K562 (cell line): ENCODE measurements at regions not wholly inside any gene's neighbourhood (a gene's known extent, or its start where the extent isn't known, plus 50 kb on each side); places are given as distances from the start of the nearest gene placed in this dataset.

ENCODE experiments used
- ATAC-seq: fragments of 200-7000 bp; cut with Tn5 transposase; 3 replicates; pipeline ENCODE4 v1.9.1; 2020; ENCODE audit warnings: moderate library complexity
- BruUV-seq: library from RNA; stranded (reverse); fragments of 400-500 nt; replicated peaks from 2 replicates; lab custom pipeline; 2021; lab: Mats Ljungman, UMichigan
- CTCF ChIA-PET: fragments of 300-600 bp; formaldehyde crosslinking; extraction: SDS; loops from one replicate; lab custom pipeline; 2021; ENCODE audit warnings: low intra/inter-chr PET ratio; lab: Yijun Ruan, JAX
- POLR2A ChIA-PET: fragments of 300-600, 350-650 bp; sonication (Branson Sonifier 250); formaldehyde crosslinking; extraction: SDS; loops from one replicate; lab custom pipeline; 2021; ENCODE audit warnings: antibody characterized with exemption, inconsistent platforms; lab: Yijun Ruan, JAX
- DNase-seq, 4 experiments: peaks; one replicate each; pipeline versions ENCODE4 v3.0.0 to v3.0.0-alpha.2; 2011 to 2018; ENCODE audit warnings: low spot score in 3 of 4, mixed read lengths in 3 of 4; ENCODE audit errors: extremely low read depth in 1 of 4
- FAIRE-seq: peaks from 2 replicates; lab custom pipeline; 2011; peaks lifted over from hg19 to GRCh38; lab: Jason Lieb, UNC
- H2AFZ ChIP-seq: 2 replicates; pipeline ENCODE4 v1.6.0; 2011; ENCODE audit warnings: low read depth, low read length, control low read depth, inconsistent platforms
- H3K27ac ChIP-seq: fragments of 200-600 bp; 3 replicates; pipeline ENCODE4 v1.8.0; 2011; ENCODE audit warnings: low read depth, mild to moderate bottlenecking, control low read depth, inconsistent platforms, low read length, moderate library complexity, mixed read lengths; ENCODE audit errors: extremely low read depth
- H3K27me3 ChIP-seq, 2 experiments: fragments of 300-600 bp in 1 of 2; 2 replicates in 1 of 2; 3 replicates in 1 of 2; pipeline versions ENCODE4 v1.6.0 to v1.8.0; 2011; ENCODE audit warnings: inconsistent platforms in 2 of 2, low read length in 2 of 2, mild to moderate bottlenecking in 1 of 2, mixed read lengths in 1 of 2, moderate library complexity in 1 of 2; ENCODE audit not compliant: control insufficient read depth in 2 of 2, insufficient read depth in 2 of 2
- H3K36me3 ChIP-seq: fragments of 300-600 bp; 3 replicates; pipeline ENCODE4 v1.8.0; 2011; ENCODE audit warnings: mild to moderate bottlenecking, low read length, inconsistent platforms; ENCODE audit not compliant: control insufficient read depth, insufficient read depth
- H3K4me1 ChIP-seq, 2 experiments: fragments of 200-600 bp in 1 of 2; replicated peaks in 1 of 2; 2 replicates in 1 of 2; 3 replicates in 1 of 2; pipeline versions ENCODE4 v1.5.1 to v1.8.0; 2011; ENCODE audit warnings: inconsistent platforms in 2 of 2, low read length in 2 of 2, mild to moderate bottlenecking in 1 of 2, mixed read lengths in 1 of 2, moderate library complexity in 1 of 2; ENCODE audit not compliant: control insufficient read depth in 2 of 2, insufficient read depth in 2 of 2
- H3K4me2 ChIP-seq: 2 replicates; pipeline ENCODE4 v1.6.1; 2011; ENCODE audit warnings: low read length, control low read depth, inconsistent platforms, mixed read lengths; ENCODE audit not compliant: insufficient read depth
- H3K4me3 ChIP-seq: fragments of 200-600 bp; sonication (generic), shearing (Covaris generic); 2 replicates; pipeline ENCODE4 v1.5.1; 2016; ENCODE audit warnings: control low read depth, inconsistent platforms
- H3K79me2 ChIP-seq: fragments of 200-600 bp; 3 replicates; pipeline ENCODE4 v1.8.0; 2011; ENCODE audit warnings: low read length, inconsistent platforms; ENCODE audit not compliant: control insufficient read depth, insufficient read depth
- H3K9ac ChIP-seq, 2 experiments: 2 replicates each; pipeline versions ENCODE4 v1.6.0 to v1.6.1; 2011; ENCODE audit warnings: low read depth in 2 of 2, low read length in 2 of 2, control low read depth in 1 of 2, inconsistent platforms in 1 of 2, mild to moderate bottlenecking in 1 of 2, mixed read lengths in 1 of 2; ENCODE audit not compliant: insufficient read depth in 1 of 2
- H3K9me1 ChIP-seq: one replicate; pipeline ENCODE4 v1.6.0; 2011; ENCODE audit warnings: inconsistent platforms, mild to moderate bottlenecking, low read length, moderate library complexity; ENCODE audit not compliant: control insufficient read depth, insufficient read depth
- H3K9me3 ChIP-seq: replicated peaks from 2 replicates; pipeline ENCODE4 v1.5.1; 2011; ENCODE audit warnings: low read depth, low read length, inconsistent platforms; ENCODE audit not compliant: control insufficient read depth, insufficient read depth
- H4K20me1 ChIP-seq: replicated peaks from 2 replicates; pipeline ENCODE4 v1.6.1; 2011; ENCODE audit warnings: low read length, inconsistent platforms, mixed read lengths; ENCODE audit not compliant: control insufficient read depth, insufficient read depth
- CBX8 ChIP-seq: fragments of 200-600 bp; sonication (generic); IDR thresholded peaks from 2 replicates; pipeline ENCODE4 v1.6.1; 2012; ENCODE audit warnings: borderline replicate concordance, mixed run types, low read depth, mild to moderate bottlenecking, moderate library complexity, mixed read lengths, low read length, control low read depth, inconsistent platforms; ENCODE audit not compliant: poor library complexity, severe bottlenecking; ENCODE audit errors: extremely low read depth
- CTCF ChIP-seq, 3 experiments: IDR thresholded peaks in 2 of 3; conservative IDR thresholded peaks in 1 of 3; 2 replicates each; pipeline ENCODE4 v1.5.1; 2011 to 2012; ENCODE audit warnings: low read length in 3 of 3, mild to moderate bottlenecking in 3 of 3, control low read depth in 2 of 3, improper control_type of control experiment in 1 of 3, inconsistent platforms in 1 of 3, low read depth in 1 of 3, mixed read lengths in 1 of 3, moderate library complexity in 1 of 3; ENCODE audit not compliant: insufficient read depth in 2 of 3
- RAD21 ChIP-seq, 2 experiments: fragments of 250-450 bp in 1 of 2; fragments of 450-650 bp in 1 of 2; sonication (Bioruptor Pico) in 1 of 2; formaldehyde crosslinking in 1 of 2; IDR thresholded peaks in 1 of 2; conservative IDR thresholded peaks in 1 of 2; 2 replicates each; pipeline versions ENCODE4 v1.4.0 to v1.8.0; 2020 to 2022; ENCODE audit warnings: mild to moderate bottlenecking in 2 of 2, moderate library complexity in 1 of 2
- WGBS: fragments of 100-300 bp; shearing (Covaris generic); methylation state at CpG from one replicate; pipeline ENCODE4 v1.1.6; 2016; ENCODE audit warnings: low coverage, mixed read lengths; ENCODE audit not compliant: insufficient coverage; ENCODE audit errors: missing lambda C conversion rate; 5-methylcytosine and 5-hydroxymethylcytosine counted together
- in situ Hi-C: fragments of 300-500 bp; cut with MboI; formaldehyde crosslinking; loops from 4 replicates; pipeline ENCODE4 v1.15.0; 2018; ENCODE audit warnings: inconsistent platforms, mixed read lengths
- intact Hi-C: fragments of 100-400 bp; cut with micrococcal nuclease; formaldehyde crosslinking; loops from 2 replicates; pipeline ENCODE4 v1.14.2; 2022

- DNase-seq, result peak; percentile 6 to 31 (median 8)
- Histone ChIP-seq H3K27me3 (no peaks in the 10 kb centered on the region), H3K79me2 (no peaks in the 10 kb centered on the region), H3K9me3 (no peaks in the 10 kb centered on the region; the same call in 1 of the 2 replicates), H3K4me1 (no peaks in the 10 kb centered on the region), H3K4me2 (no peak overlapping the region), H3K27ac (no peak overlapping the region), H4K20me1 (no peaks in the 10 kb centered on the region), H3K4me3 (no peak overlapping the region), H2AFZ (no peak overlapping the region), H3K9ac (no peak overlapping the region), H3K36me3 (no peaks in the 10 kb centered on the region), H3K9me1 (no peaks in the 10 kb centered on the region)
- POLR2A ChIA-PET, result no interaction called here
- in situ Hi-C loops, result no loop called here
- TF ChIP-seq CTCF (IDR thresholded peaks at IDR 0.05 in 2 of 3, conservative IDR thresholded peaks at IDR 0.05 in 1 of 3; ENCODE audit: insufficient read depth in 2 of 3, low read depth in 1 of 3, low read length in 3 of 3) (peak in 2 of 3 experiments; percentile 42 to 45; a peak in 3 of 6 replicates), RAD21 (CRISPR knock-in tag; conservative IDR thresholded peaks at IDR 0.05 in 1 of 2, IDR thresholded peaks at IDR 0.05 in 1 of 2) (peak in 1 of 2 experiments; percentile 21; a peak in 2 of 4 replicates), CBX8 (no peak)
- no peak for FAIRE-seq
- intact Hi-C loops, result no loop called here
- no TSS peak for BruUV-seq
- peak; percentile 55; the same call in 1 of the 3 replicates for ATAC-seq
- CTCF ChIA-PET, result no interaction called here
- 2% methylated on average over 8 of the region's 8 CpGs for WGBS
Measured at GRCh38 chr11:39374963-39375698, 2084.3 kb downstream of the LRRC4C start.
